ENCODE measurements at regions not wholly inside any gene's neighbourhood (a gene's known extent, or its start where the extent isn't known, plus 50 kb on each side); places are given as distances from the start of the nearest gene placed in this dataset.
"Not testable (repeated sequence)": the region's sequence is repeated elsewhere in the genome, so short reads cannot be mapped to it uniquely, and the experiment has no call there.

DNA sequence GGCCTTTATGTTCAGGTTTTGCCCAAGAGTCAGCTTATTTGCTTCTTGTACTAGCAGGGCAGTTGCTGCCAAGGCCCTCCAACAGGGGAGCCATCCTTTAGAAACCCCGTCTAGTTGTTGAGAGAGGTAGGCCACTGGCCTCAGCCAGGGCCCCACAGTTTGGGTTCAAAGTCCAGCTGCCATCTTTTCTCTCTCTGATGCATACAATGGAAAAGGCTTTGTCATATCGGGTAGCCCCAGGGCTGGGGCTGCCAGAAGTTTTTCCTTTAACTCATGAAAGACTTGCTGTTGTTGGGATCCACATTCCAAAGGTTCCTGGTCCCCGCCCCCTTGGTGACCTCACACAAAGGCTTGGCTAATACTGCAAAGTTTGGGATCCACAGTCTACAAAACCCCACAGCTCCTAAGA lies 53.7 kb upstream of the ALDH3B2 start:
- TF ChIP-seq POLR2AphosphoS5 (IDR thresholded peaks at IDR 0.05; ENCODE audit: borderline replicate concordance, low read depth, low read length); FOXP2 (optimal IDR thresholded peaks at IDR 0.05; ENCODE audit: control extremely low read depth, extremely low read length, insufficient read depth): not testable (repeated sequence)
